NCI-H526 (cell line): ENCODE measurements at regions not wholly inside any gene's neighbourhood (a gene's known extent, or its start where the extent isn't known, plus 50 kb on each side); places are given as distances from the start of the nearest gene placed in this dataset.

Experiments
- DNase-seq, 2 experiments: peaks; one replicate each; lab custom pipeline; 2025; lab: John Stamatoyannopoulos, UW

DNA sequence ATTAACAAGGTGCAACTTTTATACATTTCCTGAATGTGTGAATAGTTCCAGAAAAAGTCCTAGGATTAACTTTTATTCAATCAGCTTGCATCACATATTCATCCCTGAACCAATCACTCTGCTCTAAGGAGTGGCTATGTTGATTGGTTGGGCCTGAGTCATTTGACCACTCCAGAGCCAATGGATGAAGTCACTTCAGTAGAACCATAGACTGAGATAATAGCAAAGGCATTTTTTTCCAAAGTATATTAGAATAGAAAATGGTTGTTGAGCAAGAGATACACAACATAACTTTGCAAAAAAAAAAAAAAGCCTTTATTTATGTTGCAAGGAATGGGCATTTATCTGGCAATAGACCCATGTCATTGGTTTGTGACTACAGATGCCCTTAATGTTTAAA lies 55.5 kb upstream of the AGTR1 start:
- no peak for DNase-seq

DNA sequence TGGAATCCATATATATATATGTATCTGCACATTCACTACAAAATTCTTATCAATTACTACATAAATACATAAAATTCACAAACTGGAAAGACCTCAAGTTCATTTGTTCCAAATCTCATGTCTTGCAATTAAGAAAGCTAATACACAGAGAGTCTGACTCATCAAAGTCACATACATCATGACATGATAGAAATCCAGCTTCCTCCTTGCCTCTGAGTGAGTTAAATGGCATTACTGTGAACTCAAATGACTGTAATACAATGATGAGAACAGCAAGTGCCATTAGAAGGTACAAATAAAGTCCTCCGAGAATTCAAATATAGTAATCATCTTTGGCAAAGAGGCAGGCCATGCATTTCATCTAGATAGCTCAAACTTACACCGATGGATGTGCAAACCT lies 55.1 kb upstream of the AGTR1 start:
- no peak for DNase-seq

DNA sequence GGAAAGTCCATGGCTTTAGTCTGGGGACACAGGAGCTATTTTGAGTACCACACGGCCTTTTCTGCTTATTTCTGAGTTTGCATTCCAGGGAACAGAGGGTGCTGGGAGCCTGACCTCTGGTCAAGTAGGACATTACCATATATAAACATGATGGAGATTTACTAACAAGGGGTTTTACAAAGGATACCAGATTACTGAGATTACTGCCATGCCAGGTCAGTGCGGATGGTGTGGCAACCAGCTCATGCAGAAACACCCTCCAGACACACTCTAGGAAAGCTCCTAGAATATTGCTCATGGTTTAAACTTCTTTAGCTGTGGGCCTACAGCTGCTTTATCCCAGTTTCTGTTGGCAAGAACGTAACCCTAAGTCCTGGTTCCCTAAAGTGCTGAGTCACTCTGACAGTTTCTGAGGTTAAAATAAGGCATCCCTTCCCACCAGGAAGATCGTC lies 54.3 kb upstream of the AGTR1 start:
- DNase-seq: no peak

DNA sequence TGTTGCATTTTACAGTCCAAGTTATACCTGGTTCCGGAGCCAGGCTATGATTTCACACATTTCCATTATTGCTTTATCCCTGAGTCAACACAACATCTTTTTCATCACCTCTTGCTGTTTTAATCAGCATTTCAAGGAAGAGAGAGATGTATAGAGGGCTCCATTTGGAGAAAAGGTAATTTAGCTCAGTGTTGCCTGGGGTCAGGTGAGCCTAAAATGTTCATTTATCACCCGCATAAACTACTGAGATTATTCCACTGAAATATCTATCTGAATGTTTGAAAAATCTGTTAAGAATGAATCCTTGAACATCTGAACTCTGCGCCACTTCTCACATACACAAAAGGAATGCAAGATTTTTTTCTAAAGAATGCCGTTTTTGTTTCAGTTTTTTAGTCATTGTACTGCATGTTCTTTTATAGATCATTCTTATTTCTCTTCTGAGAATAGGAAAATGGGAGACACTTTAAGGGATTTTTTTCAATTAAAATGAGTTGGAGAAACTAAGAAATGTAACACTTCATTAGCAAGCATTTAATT lies 51.5 kb upstream of the AGTR1 start:
- DNase-seq: no peak
